22Rv1 (cell line): ENCODE measurements at regions not wholly inside any gene's neighbourhood (a gene's known extent, or its start where the extent isn't known, plus 50 kb on each side); places are given as distances from the start of the nearest gene placed in this dataset.
"Not testable (repeated sequence)": the region's sequence is repeated elsewhere in the genome, so short reads cannot be mapped to it uniquely, and the experiment has no call there.

Source experiments
- CTCF ChIP-seq: fragments of 450-650 bp; IDR thresholded peaks from 2 replicates; pipeline ENCODE4 v1.5.1; 2017; ENCODE audit warnings: mild to moderate bottlenecking
- ZFX ChIP-seq: fragments of 450-650 bp; IDR thresholded peaks from 2 replicates; pipeline ENCODE4 v1.6.1; 2017; ENCODE audit warnings: antibody characterized with exemption, borderline replicate concordance

- not testable (repeated sequence) for TF ChIP-seq CTCF, ZFX
Measured at GRCh38 chr11:94248301-94248700, 56.1 kb upstream of the IZUMO1R start.
